ENCODE measurements at regions not wholly inside any gene's neighbourhood (a gene's known extent, or its start where the extent isn't known, plus 50 kb on each side); places are given as distances from the start of the nearest gene placed in this dataset.

DNA sequence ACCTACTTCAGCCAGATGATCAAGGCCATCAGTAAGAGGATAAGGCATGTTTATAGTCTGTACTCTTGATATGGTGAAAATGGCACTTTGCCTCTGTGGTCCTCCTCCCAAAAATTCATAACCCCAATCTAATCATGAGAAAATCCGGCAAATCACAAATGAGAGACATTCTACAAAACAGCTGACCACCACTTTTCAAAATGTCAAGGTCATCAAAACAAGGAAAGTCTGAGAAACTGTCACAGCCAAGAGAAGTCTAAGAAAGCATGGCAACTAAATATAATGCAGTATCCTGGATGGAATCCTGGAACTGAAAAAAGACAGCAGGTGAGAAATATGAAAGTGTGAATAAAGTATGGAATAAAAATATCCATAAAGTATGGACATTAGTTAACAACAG is 226.6 kb upstream of the INTU start:
- no peak for TF ChIP-seq POLR2A (IDR thresholded peaks at IDR 0.05)
- TF ChIP-seq, protein P1, sequence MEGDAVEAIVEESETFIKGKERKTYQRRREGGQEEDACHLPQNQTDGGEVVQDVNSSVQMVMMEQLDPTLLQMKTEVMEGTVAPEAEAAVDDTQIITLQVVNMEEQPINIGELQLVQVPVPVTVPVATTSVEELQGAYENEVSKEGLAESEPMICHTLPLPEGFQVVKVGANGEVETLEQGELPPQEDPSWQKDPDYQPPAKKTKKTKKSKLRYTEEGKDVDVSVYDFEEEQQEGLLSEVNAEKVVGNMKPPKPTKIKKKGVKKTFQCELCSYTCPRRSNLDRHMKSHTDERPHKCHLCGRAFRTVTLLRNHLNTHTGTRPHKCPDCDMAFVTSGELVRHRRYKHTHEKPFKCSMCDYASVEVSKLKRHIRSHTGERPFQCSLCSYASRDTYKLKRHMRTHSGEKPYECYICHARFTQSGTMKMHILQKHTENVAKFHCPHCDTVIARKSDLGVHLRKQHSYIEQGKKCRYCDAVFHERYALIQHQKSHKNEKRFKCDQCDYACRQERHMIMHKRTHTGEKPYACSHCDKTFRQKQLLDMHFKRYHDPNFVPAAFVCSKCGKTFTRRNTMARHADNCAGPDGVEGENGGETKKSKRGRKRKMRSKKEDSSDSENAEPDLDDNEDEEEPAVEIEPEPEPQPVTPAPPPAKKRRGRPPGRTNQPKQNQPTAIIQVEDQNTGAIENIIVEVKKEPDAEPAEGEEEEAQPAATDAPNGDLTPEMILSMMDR (IDR thresholded peaks at IDR 0.05) = no peak
- no peak for TF ChIP-seq EP300 (IDR thresholded peaks at IDR 0.05)
